ENCODE measurements at regions not wholly inside any gene's neighbourhood (a gene's known extent, or its start where the extent isn't known, plus 50 kb on each side); places are given as distances from the start of the nearest gene placed in this dataset.

GRCh38 chr14:44766285-44766684 is 195.5 kb downstream of the KLHL28 start:
- no peak for DNase-seq (ENCODE audit: low read depth)
- no peak for TF ChIP-seq CTCF (IDR thresholded peaks at IDR 0.05; ENCODE audit: control insufficient read depth, extremely low read depth, insufficient read depth)
- no peak overlapping the region for H3K4me3 ChIP-seq (ENCODE audit: low read depth, low read length)

GRCh38 chr14:44763356-44763755 is 198.4 kb downstream of the KLHL28 start:
- TF ChIP-seq CTCF (IDR thresholded peaks at IDR 0.05; ENCODE audit: control insufficient read depth, extremely low read depth, insufficient read depth): no peak
- DNase-seq (ENCODE audit: low read depth): no peak
- H3K4me3 ChIP-seq (ENCODE audit: low read depth, low read length): no peak overlapping the region

GRCh38 chr14:44759277-44759676 is 202.5 kb downstream of the KLHL28 start:
- DNase-seq (ENCODE audit: low read depth): no peak
- no peak overlapping the region for H3K4me3 ChIP-seq (ENCODE audit: low read depth, low read length)
- TF ChIP-seq CTCF (IDR thresholded peaks at IDR 0.05; ENCODE audit: control insufficient read depth, extremely low read depth, insufficient read depth): no peak

GRCh38 chr14:44756554-44756953 is 205.2 kb downstream of the KLHL28 start:
- DNase-seq (ENCODE audit: low read depth): no peak
- H3K4me3 ChIP-seq (ENCODE audit: low read depth, low read length): no peak overlapping the region
- TF ChIP-seq CTCF (IDR thresholded peaks at IDR 0.05; ENCODE audit: control insufficient read depth, extremely low read depth, insufficient read depth): no peak

- DNase-seq (ENCODE audit: low read depth): no peak
- no peak overlapping the region for H3K4me3 ChIP-seq (ENCODE audit: low read depth, low read length)
- TF ChIP-seq CTCF (IDR thresholded peaks at IDR 0.05; ENCODE audit: control insufficient read depth, extremely low read depth, insufficient read depth): no peak
Observed at GRCh38 chr14:44745371-44745770, 216.4 kb downstream of the KLHL28 start.

GRCh38 chr14:44742202-44742601 is 219.5 kb downstream of the KLHL28 start:
- no peak for DNase-seq (ENCODE audit: low read depth)
- H3K4me3 ChIP-seq (ENCODE audit: low read depth, low read length): no peak overlapping the region
- TF ChIP-seq CTCF (IDR thresholded peaks at IDR 0.05; ENCODE audit: control insufficient read depth, extremely low read depth, insufficient read depth): no peak

GRCh38 chr14:44741431-44741830 is 220.3 kb downstream of the KLHL28 start:
- H3K4me3 ChIP-seq (ENCODE audit: low read depth, low read length): no peak overlapping the region
- DNase-seq (ENCODE audit: low read depth): no peak
- TF ChIP-seq CTCF (IDR thresholded peaks at IDR 0.05; ENCODE audit: control insufficient read depth, extremely low read depth, insufficient read depth): no peak

Measured in LNCaP clone FGC (cell line).